Sigmoid colon (tissue), 3 donors: ENCODE measurements at regions not wholly inside any gene's neighbourhood (a gene's known extent, or its start where the extent isn't known, plus 50 kb on each side); places are given as distances from the start of the nearest gene placed in this dataset.

Experiments
- POLR2A ChIP-seq, 2 donors: fragments of 450-650 bp; IDR thresholded peaks; one replicate each; pipeline ENCODE4 v1.6.1; 2016; ENCODE audit warnings: antibody characterized with exemption in 2 of 2, mild to moderate bottlenecking in 2 of 2, moderate library complexity in 2 of 2
- TF ChIP-seq, protein P1 (sequence below), 4 experiments: fragments of 450-650 bp in 3 of 4; fragments of 200-600 bp in 1 of 4; IDR thresholded peaks; one replicate each; pipeline ENCODE4 v1.5.1; 2016 to 2019; ENCODE audit warnings: antibody characterized with exemption in 4 of 4, mild to moderate bottlenecking in 3 of 4, moderate library complexity in 2 of 4

DNA sequence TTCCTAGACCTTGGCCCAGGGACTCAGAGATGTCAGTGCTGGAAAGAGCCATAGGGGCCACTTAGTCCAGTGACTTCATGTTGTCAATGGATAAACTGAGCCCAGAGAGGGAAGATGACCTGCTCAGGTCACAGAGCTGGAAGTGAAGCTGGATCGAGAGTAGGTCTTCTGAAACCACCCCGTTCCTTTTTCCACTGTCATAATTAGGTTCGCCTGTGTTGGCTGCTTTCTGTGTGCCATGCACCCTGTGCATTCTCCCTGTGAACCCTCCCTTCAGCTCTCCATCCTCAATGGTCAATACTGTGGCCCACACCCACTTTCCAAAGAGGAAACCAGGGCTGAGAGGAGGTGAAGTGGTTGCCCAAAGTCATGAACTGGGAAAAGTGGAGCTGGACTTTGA is 74.8 kb downstream of the CCR1 start:
- TF ChIP-seq, protein P1, sequence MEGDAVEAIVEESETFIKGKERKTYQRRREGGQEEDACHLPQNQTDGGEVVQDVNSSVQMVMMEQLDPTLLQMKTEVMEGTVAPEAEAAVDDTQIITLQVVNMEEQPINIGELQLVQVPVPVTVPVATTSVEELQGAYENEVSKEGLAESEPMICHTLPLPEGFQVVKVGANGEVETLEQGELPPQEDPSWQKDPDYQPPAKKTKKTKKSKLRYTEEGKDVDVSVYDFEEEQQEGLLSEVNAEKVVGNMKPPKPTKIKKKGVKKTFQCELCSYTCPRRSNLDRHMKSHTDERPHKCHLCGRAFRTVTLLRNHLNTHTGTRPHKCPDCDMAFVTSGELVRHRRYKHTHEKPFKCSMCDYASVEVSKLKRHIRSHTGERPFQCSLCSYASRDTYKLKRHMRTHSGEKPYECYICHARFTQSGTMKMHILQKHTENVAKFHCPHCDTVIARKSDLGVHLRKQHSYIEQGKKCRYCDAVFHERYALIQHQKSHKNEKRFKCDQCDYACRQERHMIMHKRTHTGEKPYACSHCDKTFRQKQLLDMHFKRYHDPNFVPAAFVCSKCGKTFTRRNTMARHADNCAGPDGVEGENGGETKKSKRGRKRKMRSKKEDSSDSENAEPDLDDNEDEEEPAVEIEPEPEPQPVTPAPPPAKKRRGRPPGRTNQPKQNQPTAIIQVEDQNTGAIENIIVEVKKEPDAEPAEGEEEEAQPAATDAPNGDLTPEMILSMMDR (IDR thresholded peaks at IDR 0.05): no peak
- no peak for TF ChIP-seq POLR2A (IDR thresholded peaks at IDR 0.05)
